Activated T-helper 17 cell treated with anti-CD3 and anti-CD28 coated beads, Interleukin-2, amount 50 U/mL, for 72 hours (primary cell): ENCODE measurements at regions not wholly inside any gene's neighbourhood (a gene's known extent, or its start where the extent isn't known, plus 50 kb on each side); places are given as distances from the start of the nearest gene placed in this dataset.
"Not testable (repeated sequence)": the region's sequence is repeated elsewhere in the genome, so short reads cannot be mapped to it uniquely, and the experiment has no call there.

Experiments
- ATAC-seq: fragments of 150-1000 bp; cut with Tn5 transposase; replicated peaks from 2 replicates; pipeline ENCODE4 v1.10.0; 2021; ENCODE audit warnings: mild to moderate bottlenecking, moderate library complexity
- H3K27ac Mint-ChIP-seq: one replicate; pipeline ENCODE4 v1.8.0; 2022; ENCODE audit warnings: mixed read lengths
- H3K27me3 Mint-ChIP-seq: one replicate; pipeline ENCODE4 v1.8.0; 2022; ENCODE audit warnings: mixed read lengths
- H3K36me3 Mint-ChIP-seq: one replicate; pipeline ENCODE4 v1.8.0; 2022; ENCODE audit warnings: low read depth, mild to moderate bottlenecking, mixed read lengths
- H3K4me1 Mint-ChIP-seq: one replicate; pipeline ENCODE4 v1.8.0; 2022; ENCODE audit warnings: mixed read lengths
- H3K4me3 Mint-ChIP-seq: one replicate; pipeline ENCODE4 v1.8.0; 2022; ENCODE audit warnings: mild to moderate bottlenecking, mixed read lengths
- H3K9me3 Mint-ChIP-seq: one replicate; pipeline ENCODE4 v1.8.0; 2022; ENCODE audit warnings: mixed read lengths

DNA sequence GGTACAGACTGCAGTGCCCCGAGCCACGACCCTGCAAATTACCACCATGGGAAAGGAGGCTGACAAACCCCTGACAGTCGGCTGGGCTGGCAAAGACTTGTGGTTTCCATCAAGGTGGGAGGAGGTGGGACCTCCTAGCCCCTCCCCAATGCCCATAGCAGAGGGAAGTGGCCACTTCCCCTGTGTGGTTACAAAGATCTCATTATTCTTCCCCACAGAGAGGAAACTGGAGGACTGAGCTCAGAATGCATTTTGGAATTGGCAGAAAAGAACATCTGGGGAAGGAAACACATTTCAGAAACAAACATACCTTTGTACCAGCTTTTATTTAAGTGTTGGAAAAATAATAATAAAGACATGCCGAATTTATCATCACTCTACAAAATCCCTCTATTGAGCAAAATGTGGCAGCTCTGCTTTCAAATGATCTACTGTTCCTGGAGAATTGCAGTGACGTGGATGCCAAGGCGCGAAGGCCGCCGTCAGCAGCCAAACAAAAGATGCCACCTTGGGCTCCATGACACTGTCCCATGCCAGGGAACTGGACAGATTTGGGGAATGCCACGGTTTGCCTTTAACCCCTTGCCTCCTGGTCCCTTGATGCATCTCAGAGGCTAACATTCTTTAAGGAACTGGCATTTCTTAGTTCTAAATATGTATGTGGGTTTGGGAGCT lies 169.6 kb downstream of the CRYBB2 start:
- Mint-ChIP-seq H3K9me3 (no peaks in the 10 kb centered on the region), H3K36me3 (no peaks in the 10 kb centered on the region), H3K4me1 (peaks cover 33% of the 10 kb centered on the region), H3K27me3 (no peaks in the 10 kb centered on the region), H3K27ac (peak overlapping the region; percentile 41), H3K4me3 (peak overlapping the region; percentile 19)
- no peak for ATAC-seq

DNA sequence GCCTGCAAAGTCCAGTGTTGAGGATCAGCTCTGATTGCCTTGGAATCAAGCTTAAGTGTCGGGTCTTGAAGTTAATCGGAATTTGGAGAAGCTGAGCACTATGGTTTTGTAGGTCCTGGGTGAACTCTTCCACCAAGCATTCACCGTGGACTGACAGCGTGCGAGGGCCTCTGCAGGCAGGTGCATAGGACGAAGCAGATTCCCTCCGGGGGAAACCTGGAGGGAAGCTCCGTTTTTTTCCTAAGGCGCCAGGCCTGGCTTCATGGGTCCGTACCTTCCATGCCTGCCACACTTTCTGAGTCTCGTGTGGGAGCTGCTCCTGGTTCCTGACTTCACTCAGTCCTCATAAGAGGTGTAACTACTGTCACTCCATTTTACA lies 170.1 kb downstream of the CRYBB2 start:
- ATAC-seq = no peak
- no peak overlapping the region for H3K4me3 Mint-ChIP-seq
- no peaks in the 10 kb centered on the region for H3K27me3 Mint-ChIP-seq
- H3K4me1 Mint-ChIP-seq = peaks cover 33% of the 10 kb centered on the region
- no peaks in the 10 kb centered on the region for H3K9me3 Mint-ChIP-seq
- no peak overlapping the region for H3K27ac Mint-ChIP-seq
- H3K36me3 Mint-ChIP-seq = no peaks in the 10 kb centered on the region

DNA sequence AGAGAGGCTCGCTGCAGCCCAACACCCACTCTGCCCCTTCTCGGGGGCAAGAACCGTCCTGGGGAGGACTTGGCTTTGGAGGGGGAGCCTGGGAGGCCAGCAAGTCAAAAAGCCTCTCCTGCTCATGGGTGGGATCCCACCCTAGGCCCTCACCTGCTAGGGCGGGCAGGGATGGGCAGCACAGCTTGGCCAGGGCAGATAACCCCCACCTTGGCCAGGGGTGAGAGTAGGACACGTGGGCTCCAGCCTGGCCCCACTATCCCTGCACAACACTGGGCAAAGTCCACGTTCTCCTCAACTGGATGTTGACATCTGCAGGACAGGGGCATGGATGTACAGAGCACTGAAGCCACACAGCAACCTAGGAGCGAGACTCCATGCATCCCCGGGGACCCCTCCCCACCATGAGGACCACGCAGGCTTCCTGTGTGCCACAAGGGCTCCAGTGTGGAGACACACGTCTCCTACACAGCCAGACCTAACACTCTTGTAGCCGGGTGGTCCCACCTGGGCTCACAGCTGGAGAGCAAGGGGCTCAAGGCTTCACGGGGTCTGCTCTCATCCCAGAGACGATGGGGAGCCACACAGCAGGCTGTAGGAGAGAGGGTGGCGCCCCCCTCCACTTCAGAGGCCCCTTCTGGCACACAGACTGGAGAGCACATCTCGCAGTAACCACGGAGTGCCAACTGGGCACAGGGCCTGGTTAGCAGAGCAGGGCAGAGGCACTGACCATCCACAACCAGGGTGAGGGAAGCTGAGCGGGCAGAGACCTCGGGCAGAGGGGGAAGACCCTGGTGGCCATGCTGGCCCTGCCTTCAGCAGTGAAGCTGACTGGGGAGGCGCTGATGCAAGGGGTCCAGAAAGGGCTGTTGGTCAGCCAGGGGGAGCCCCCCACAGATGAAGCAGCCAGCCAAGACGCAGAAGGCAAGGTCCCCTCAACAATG lies 171.1 kb downstream of the CRYBB2 start:
- H3K4me3 Mint-ChIP-seq = no peak overlapping the region
- no peak for ATAC-seq
- H3K4me1 Mint-ChIP-seq = peaks cover 33% of the 10 kb centered on the region
- no peaks in the 10 kb centered on the region for H3K27me3 Mint-ChIP-seq
- H3K9me3 Mint-ChIP-seq = no peaks in the 10 kb centered on the region
- no peak overlapping the region for H3K27ac Mint-ChIP-seq
- no peaks in the 10 kb centered on the region for H3K36me3 Mint-ChIP-seq

DNA sequence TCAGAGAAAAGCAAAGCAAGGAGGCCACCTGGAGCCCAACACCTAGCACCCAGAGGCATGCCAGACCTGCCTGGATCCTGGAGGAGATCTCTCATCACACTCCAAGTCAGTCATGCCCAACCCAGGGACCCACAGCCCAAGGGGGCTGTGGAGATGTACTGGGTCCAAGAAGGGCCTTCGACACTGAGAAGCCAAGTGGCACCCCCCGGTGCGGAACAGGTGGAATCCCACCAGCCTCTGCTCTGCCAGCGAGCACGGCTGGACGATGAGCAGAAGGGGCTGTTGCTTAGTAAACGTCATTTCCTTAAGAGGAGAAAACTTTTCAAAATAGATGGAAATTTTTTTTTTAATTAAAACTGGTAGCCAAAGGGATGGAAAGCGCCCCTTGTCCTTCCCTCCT lies 171.9 kb upstream of the GRK3 start:
- Mint-ChIP-seq H3K9me3 (no peaks in the 10 kb centered on the region), H3K27ac (no peak overlapping the region), H3K4me1 (peaks cover 19% of the 10 kb centered on the region), H3K27me3 (no peaks in the 10 kb centered on the region), H3K36me3 (no peaks in the 10 kb centered on the region), H3K4me3 (no peak overlapping the region)
- ATAC-seq = no peak

DNA sequence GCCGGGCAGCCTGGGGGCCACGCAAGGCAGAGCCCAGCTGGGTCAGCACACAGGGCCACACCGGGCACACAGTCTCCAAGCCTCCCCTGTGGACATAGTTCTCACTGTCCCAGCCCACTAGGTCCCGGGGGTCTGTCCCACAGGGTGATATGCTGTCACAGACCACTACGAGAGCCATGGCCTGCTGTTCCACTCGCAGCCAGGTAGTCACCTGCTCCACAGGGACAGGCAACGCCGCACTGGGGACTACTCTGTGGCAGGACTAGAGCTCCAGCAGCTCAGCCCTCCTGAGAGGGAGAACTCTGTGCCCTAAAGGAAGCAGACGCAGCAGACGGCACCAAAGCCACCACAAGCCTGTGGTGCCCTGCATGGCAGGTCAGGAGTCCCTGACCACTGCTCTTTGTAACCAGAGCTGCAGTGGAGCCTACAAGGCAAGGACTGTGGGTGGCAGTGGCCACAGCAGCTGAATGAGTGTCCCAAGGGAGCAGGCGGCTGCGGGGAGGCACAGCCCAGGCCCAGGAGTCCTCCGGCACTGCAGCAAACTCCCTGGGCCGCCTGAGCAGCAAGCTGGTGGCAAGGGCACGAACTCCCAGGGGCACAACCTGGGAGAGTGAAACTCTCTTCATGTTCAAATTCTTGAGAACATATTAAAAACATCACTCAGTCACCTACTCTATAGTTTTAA lies 171.2 kb upstream of the GRK3 start:
- Mint-ChIP-seq H3K27me3 (no peaks in the 10 kb centered on the region), H3K27ac (no peak overlapping the region), H3K9me3 (no peaks in the 10 kb centered on the region), H3K36me3 (no peaks in the 10 kb centered on the region), H3K4me1 (peaks cover 21% of the 10 kb centered on the region), H3K4me3 (no peak overlapping the region)
- ATAC-seq = no peak

DNA sequence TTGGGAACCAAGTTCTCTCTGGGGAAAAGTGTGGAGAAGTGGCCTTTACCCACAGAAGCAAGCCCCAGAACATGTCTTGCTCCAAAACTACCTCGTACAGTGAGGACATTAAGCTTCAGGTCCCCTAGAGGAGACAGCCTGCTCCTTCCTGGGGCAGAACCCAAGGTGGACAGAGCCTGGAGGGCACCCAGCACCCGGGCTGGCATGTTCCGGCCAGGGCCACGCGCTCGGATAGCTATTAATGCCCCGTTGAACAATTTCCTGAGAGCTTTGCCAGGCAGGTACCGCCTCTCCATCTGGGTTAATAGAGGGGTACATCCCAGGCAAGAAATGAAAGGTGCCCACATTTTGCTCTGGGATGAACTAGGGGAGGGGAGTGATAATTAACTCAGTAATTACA lies 169.0 kb upstream of the GRK3 start:
- Mint-ChIP-seq H3K4me1 (peaks cover 8% of the 10 kb centered on the region), H3K9me3 (no peaks in the 10 kb centered on the region), H3K27me3 (no peaks in the 10 kb centered on the region), H3K27ac (no peak overlapping the region), H3K4me3 (no peak overlapping the region), H3K36me3 (no peaks in the 10 kb centered on the region)
- no peak for ATAC-seq

DNA sequence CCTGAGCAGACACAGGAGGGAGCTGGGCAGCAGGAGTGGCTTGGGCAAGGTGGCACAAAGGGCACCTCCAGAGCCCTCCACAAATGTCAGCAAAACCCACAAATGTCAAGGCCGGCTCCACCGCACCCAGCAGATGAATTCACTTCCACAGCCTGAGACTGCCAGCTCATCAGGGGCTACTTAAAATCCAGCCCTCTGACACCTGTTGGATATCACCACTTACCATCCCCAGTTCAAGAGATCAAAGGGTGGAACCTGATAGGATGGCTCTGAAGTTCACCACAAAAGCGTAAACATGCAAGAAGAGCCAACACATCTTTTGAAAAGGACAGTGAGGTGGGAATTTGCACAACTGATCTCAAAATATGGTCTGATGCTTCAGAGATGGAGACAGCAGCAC lies 168.6 kb upstream of the GRK3 start:
- H3K36me3 Mint-ChIP-seq = no peaks in the 10 kb centered on the region
- no peak overlapping the region for H3K4me3 Mint-ChIP-seq
- no peaks in the 10 kb centered on the region for H3K27me3 Mint-ChIP-seq

DNA sequence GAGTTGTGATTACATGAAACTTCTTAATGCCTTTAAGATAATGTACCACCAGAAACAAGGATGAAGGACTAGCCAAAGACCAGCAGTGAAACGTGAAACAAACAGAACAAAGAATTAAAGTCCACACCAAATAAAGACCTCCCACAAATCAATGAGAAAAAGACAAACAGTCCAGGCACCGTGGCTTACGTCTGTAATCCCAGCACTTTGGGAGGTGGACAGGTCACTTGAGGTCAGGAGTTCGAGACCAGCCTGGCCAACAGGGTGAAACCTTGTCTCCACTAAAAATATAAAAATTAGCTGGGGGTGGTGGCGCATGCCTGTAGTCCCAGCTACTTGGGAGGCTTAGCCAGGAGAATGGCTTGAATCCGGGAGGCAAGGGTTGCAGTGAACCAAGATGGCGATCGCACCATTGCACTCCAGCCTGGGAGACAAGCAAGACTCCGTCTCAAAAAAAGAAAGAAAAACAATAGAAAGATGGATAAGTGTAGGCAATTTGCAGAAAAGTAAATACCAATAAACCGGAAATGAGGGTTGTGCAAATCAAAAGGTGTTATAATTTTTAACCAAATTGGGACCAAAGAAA lies 167.8 kb upstream of the GRK3 start:
- H3K36me3 Mint-ChIP-seq = no peaks in the 10 kb centered on the region
- ATAC-seq = no peak
- no peaks in the 10 kb centered on the region for H3K27me3 Mint-ChIP-seq
- H3K4me1 Mint-ChIP-seq = peaks cover 8% of the 10 kb centered on the region
- no peaks in the 10 kb centered on the region for H3K9me3 Mint-ChIP-seq
- H3K4me3 Mint-ChIP-seq = no peak overlapping the region
- H3K27ac Mint-ChIP-seq = no peak overlapping the region

More for the DNA sequence above, 168.6 kb upstream of the GRK3 start:
- H3K27ac Mint-ChIP-seq = no peak overlapping the region
- H3K9me3 Mint-ChIP-seq = no peaks in the 10 kb centered on the region
- peaks cover 8% of the 10 kb centered on the region for H3K4me1 Mint-ChIP-seq
- no peak for ATAC-seq

DNA sequence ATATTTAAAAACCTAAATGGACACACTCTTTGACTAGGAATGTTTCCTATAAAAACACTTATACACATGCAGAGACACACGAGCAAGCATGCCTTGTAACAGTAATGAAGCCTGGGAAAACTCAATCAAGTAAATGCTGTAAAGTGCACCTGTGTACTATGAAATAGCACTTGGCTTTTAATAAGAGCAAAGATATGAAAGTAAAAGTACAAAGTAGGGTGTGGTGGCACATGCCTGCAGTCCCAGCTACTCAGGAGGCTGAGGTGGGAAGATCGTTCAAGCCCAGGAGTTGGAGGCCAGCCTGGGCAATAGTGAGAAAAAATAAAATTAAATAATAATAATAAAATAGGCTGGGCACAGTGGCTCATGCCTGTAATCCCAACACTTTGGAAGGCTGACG lies 166.9 kb upstream of the GRK3 start:
- Mint-ChIP-seq H3K27me3 (no peaks in the 10 kb centered on the region), H3K27ac (no peak overlapping the region), H3K36me3 (no peaks in the 10 kb centered on the region), H3K4me3 (no peak overlapping the region), H3K9me3 (no peaks in the 10 kb centered on the region), H3K4me1 (peaks cover 8% of the 10 kb centered on the region)
- no peak for ATAC-seq

DNA sequence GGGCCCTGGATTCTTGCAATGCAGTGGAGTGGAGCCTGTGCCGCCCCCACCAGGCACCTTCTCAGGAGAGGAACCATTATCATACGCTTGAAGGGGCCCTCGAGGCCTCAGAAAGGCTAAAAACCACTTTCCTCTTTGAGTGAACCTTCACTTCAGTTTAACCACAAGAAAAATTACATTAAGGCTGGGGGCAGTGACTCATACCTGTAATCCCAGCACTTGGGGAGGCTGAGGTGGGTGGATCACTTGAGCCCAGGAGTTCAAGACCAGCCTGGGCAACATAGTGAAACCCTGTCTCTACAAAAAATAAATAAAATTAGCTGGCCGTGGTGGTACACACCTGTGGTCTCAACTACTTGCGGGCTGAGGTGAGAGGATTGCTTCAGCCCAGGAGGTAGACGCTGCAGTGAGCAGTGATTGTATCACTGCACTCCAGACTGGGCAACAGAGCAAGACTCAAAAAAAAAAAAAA lies 165.8 kb upstream of the GRK3 start:
- not testable (repeated sequence) for H3K27ac Mint-ChIP-seq
- peak; percentile 85 for ATAC-seq
- H3K4me1 Mint-ChIP-seq = peaks cover 11% of the 10 kb centered on the region

DNA sequence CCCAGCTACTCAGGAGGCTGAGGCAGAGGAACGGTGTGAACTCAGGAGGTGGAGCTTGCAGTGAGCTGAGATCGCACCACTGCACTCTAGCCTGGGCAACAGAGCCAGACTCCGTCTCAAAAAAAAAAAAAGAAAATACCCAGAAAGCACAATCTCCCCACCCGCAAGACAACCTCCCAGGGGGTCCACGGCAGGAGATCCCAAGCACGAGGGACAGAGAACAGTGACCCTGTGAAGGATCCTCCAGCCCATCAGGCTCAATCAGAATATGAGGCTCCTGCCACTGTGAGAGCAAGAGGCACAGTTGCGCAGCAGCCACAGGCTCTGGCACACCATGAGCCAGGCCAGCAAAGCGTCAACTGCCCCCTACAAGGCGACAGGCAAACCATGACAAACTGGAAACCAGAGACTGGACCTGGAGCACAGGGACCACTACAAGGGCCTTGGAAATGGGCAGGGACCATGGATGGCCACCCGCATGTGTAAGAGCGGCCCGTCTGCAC lies 164.8 kb upstream of the GRK3 start:
- H3K36me3 Mint-ChIP-seq = no peaks in the 10 kb centered on the region
- H3K4me3 Mint-ChIP-seq = no peak overlapping the region
- H3K4me1 Mint-ChIP-seq = peaks cover 15% of the 10 kb centered on the region

More for the DNA sequence above, 165.8 kb upstream of the GRK3 start:
- not testable (repeated sequence) for H3K27me3 Mint-ChIP-seq, H3K9me3 Mint-ChIP-seq, H3K36me3 Mint-ChIP-seq, H3K4me3 Mint-ChIP-seq

DNA sequence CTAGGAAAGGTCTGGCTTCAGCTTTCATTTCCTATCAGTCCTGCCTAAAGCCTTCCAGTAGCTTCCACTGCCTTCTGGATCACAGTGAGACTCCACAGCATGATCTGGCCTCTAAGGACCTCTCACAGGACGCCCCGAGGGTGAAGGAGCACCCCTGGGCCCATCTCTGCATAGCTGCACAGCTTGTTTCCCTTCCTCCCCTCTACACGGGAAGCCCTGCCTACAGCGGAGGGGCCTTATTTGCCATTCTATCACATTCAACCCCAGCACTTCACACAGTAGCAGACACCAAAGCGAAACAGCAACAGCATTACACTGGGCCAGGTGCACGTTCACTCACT lies 162.3 kb upstream of the GRK3 start:
- Mint-ChIP-seq H3K27ac (peak overlapping the region; percentile 19), H3K4me3 (no peak overlapping the region), H3K36me3 (no peaks in the 10 kb centered on the region), H3K27me3 (no peaks in the 10 kb centered on the region), H3K4me1 (peaks cover 12% of the 10 kb centered on the region), H3K9me3 (no peaks in the 10 kb centered on the region)
- ATAC-seq = no peak

More for the DNA sequence above, 164.8 kb upstream of the GRK3 start:
- Mint-ChIP-seq H3K27ac (no peak overlapping the region), H3K9me3 (no peaks in the 10 kb centered on the region), H3K27me3 (no peaks in the 10 kb centered on the region)
- ATAC-seq = no peak

DNA sequence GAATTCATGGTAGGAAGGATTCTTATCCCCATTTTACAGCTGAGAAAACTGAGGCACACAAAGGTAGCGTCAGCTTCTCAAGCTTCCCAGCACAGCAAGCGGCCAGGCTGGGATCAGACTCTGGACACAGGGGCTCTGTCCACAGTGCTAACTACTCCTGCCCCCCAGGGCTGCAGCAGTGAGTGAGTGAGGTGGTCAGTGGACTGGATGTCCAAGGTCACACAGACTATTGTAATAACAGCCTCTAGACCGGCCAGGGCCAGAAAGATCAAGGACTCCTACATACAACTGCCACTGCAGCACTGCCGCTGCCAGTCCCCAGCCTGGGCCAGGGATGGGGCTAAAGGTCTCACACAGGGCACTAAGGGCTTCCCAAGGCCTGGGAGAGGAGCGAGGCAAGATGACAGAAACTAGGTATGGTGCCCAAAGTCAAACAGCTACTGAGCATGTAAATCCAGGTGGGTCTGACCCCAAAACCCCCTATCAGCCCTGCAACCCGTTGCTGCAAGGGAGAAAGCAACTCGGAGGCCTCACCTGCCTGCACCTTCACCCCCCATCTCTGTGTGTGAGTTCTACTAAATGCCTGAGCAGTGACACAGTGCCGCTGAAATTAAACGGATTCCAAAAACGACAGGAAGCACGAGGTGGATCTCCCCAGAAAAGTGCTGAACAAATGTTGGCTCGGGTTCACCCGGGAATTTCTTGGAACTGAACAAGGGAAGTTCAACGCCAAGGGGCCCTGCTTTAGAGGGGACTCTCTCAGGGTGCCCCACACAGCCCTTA lies 161.8 kb upstream of the GRK3 start:
- H3K27ac Mint-ChIP-seq = peak overlapping the region; percentile 19
- no peaks in the 10 kb centered on the region for H3K36me3 Mint-ChIP-seq
- ATAC-seq = no peak
- H3K27me3 Mint-ChIP-seq = no peaks in the 10 kb centered on the region
- peaks cover 8% of the 10 kb centered on the region for H3K4me1 Mint-ChIP-seq
- H3K9me3 Mint-ChIP-seq = no peaks in the 10 kb centered on the region
- no peak overlapping the region for H3K4me3 Mint-ChIP-seq
